Keratinocyte (primary cell): ENCODE measurements at regions not wholly inside any gene's neighbourhood (a gene's known extent, or its start where the extent isn't known, plus 50 kb on each side); places are given as distances from the start of the nearest gene placed in this dataset.

Experiments
- DNase-seq: peaks from one replicate; pipeline ENCODE4 v3.0.0-alpha.2; 2011; ENCODE audit warnings: low read depth, missing footprints, low spot score
- FAIRE-seq: peaks from 2 replicates; lab custom pipeline; 2011; peaks lifted over from hg19 to GRCh38; lab: Jason Lieb, UNC
- H2AFZ ChIP-seq: 2 replicates; pipeline ENCODE4 v1.6.0; 2012; ENCODE audit warnings: low read length, control low read depth, inconsistent platforms; ENCODE audit not compliant: control insufficient read depth
- H3K27ac ChIP-seq: 2 replicates; pipeline ENCODE4 v1.5.1; 2011; ENCODE audit warnings: low read length; ENCODE audit not compliant: control insufficient read depth, insufficient read depth
- H3K27me3 ChIP-seq: 3 replicates; pipeline ENCODE4 v1.6.0; 2011; ENCODE audit warnings: low read length; ENCODE audit not compliant: control insufficient read depth, insufficient read depth; ENCODE audit errors: extremely low read depth
- H3K36me3 ChIP-seq, 2 experiments: 2 replicates in 1 of 2; 3 replicates in 1 of 2; pipeline ENCODE4 v1.5.1; 2011; ENCODE audit warnings: low read length in 2 of 2, mild to moderate bottlenecking in 1 of 2; ENCODE audit not compliant: control insufficient read depth in 2 of 2, insufficient read depth in 2 of 2; ENCODE audit errors: extremely low read depth in 1 of 2
- H3K4me1 ChIP-seq: 3 replicates; pipeline ENCODE4 v1.5.1; 2011; ENCODE audit warnings: low read length; ENCODE audit not compliant: control insufficient read depth, insufficient read depth; ENCODE audit errors: extremely low read depth
- H3K4me2 ChIP-seq: 3 replicates; pipeline ENCODE4 v1.6.0; 2011; ENCODE audit warnings: low read depth, low read length; ENCODE audit not compliant: control insufficient read depth, insufficient read depth; ENCODE audit errors: extremely low read depth
- H3K4me3 ChIP-seq, 3 experiments: fragments of 200-600 bp in 1 of 3; sonication (generic) in 1 of 3; 2 replicates in 2 of 3; 3 replicates in 1 of 3; pipeline ENCODE4 v1.5.1; 2011 to 2016; ENCODE audit warnings: low read length in 3 of 3, mild to moderate bottlenecking in 3 of 3, control low read depth in 2 of 3, inconsistent platforms in 1 of 3, low read depth in 1 of 3, mixed read lengths in 1 of 3, mixed run types in 1 of 3, moderate library complexity in 1 of 3; ENCODE audit not compliant: control insufficient read depth in 2 of 3, insufficient read depth in 2 of 3; ENCODE audit errors: extremely low read depth in 1 of 3
- H3K79me2 ChIP-seq: 2 replicates; pipeline ENCODE4 v1.6.0; 2012; ENCODE audit warnings: low read length; ENCODE audit not compliant: control insufficient read depth, insufficient read depth
- H3K9ac ChIP-seq: 3 replicates; pipeline ENCODE4 v1.6.0; 2011; ENCODE audit warnings: low read length; ENCODE audit not compliant: control insufficient read depth, insufficient read depth; ENCODE audit errors: extremely low read depth
- H3K9me1 ChIP-seq: 3 replicates; pipeline ENCODE4 v1.6.0; 2011; ENCODE audit warnings: low read length; ENCODE audit not compliant: control insufficient read depth, insufficient read depth; ENCODE audit errors: extremely low read depth
- H3K9me3 ChIP-seq: 2 replicates; pipeline ENCODE4 v1.5.1; 2012; ENCODE audit warnings: low read depth, low read length; ENCODE audit not compliant: control insufficient read depth
- H4K20me1 ChIP-seq: 3 replicates; pipeline ENCODE4 v1.6.0; 2011; ENCODE audit warnings: low read length; ENCODE audit not compliant: control insufficient read depth, insufficient read depth; ENCODE audit errors: extremely low read depth
- CTCF ChIP-seq, 3 experiments: IDR thresholded peaks in 1 of 3; conservative IDR thresholded peaks in 1 of 3; optimal IDR thresholded peaks in 1 of 3; 2 replicates in 2 of 3; 3 replicates in 1 of 3; pipeline versions ENCODE3 to v1.5.1; 2011; ENCODE audit warnings: low read length in 3 of 3, mild to moderate bottlenecking in 3 of 3, moderate library complexity in 2 of 3, control low read depth in 1 of 3, inconsistent platforms in 1 of 3; ENCODE audit not compliant: insufficient read depth in 2 of 3; ENCODE audit errors: extremely low read depth in 1 of 3
- EZH2 ChIP-seq: IDR thresholded peaks from one replicate; pipeline ENCODE4 v1.6.1; 2012; ENCODE audit warnings: inconsistent platforms, mild to moderate bottlenecking, low read length, moderate library complexity
- dilution Hi-C: fragments of 300-500 bp; cut with MboI; formaldehyde crosslinking; loops from one replicate; pipeline ENCODE4 v1.7.0; 2020; ENCODE audit warnings: low sequenced_read_pairs; ENCODE audit not compliant: extremely low pct_ligation_motif_present

GRCh38 chr3:63032881-63033280 is 157.7 kb upstream of the CADPS start:
- H3K4me2 ChIP-seq: no peak overlapping the region
- H3K4me3 ChIP-seq: no peak overlapping the region
- no peaks in the 10 kb centered on the region for H3K4me1 ChIP-seq
- no peaks in the 10 kb centered on the region for H3K9me1 ChIP-seq
- H3K79me2 ChIP-seq: no peaks in the 10 kb centered on the region
- dilution Hi-C loops: no loop called here
- no peak overlapping the region for H3K27ac ChIP-seq
- no peaks in the 10 kb centered on the region for H4K20me1 ChIP-seq
- DNase-seq: no peak
- H3K27me3 ChIP-seq: no peaks in the 10 kb centered on the region
- FAIRE-seq: no peak
- H3K9ac ChIP-seq: no peak overlapping the region
- H2AFZ ChIP-seq: no peak overlapping the region
- no peaks in the 10 kb centered on the region for H3K36me3 ChIP-seq
- H3K9me3 ChIP-seq: no peaks in the 10 kb centered on the region
- no peak for TF ChIP-seq CTCF (optimal IDR thresholded peaks at IDR 0.05 in 1 of 3, IDR thresholded peaks at IDR 0.05 in 1 of 3, conservative IDR thresholded peaks at IDR 0.05 in 1 of 3; ENCODE audit: extremely low read depth in 1 of 3, insufficient read depth in 2 of 3, low read length in 3 of 3)
- TF ChIP-seq EZH2: no peak

GRCh38 chr3:63034101-63034500 is 158.9 kb upstream of the CADPS start:
- H2AFZ ChIP-seq: no peak overlapping the region
- no peak overlapping the region for H3K4me2 ChIP-seq
- dilution Hi-C loops: no loop called here

More at GRCh38 chr3:63034101-63034500, 158.9 kb upstream of the CADPS start:
- Histone ChIP-seq H3K4me1 (no peaks in the 10 kb centered on the region), H3K27me3 (no peaks in the 10 kb centered on the region), H3K27ac (no peak overlapping the region), H3K9me3 (no peaks in the 10 kb centered on the region), H3K79me2 (no peaks in the 10 kb centered on the region), H3K9ac (no peak overlapping the region), H3K36me3 (no peaks in the 10 kb centered on the region), H4K20me1 (no peaks in the 10 kb centered on the region), H3K9me1 (no peaks in the 10 kb centered on the region), H3K4me3 (no peak overlapping the region)
- FAIRE-seq: no peak
- TF ChIP-seq EZH2 (no peak), CTCF (optimal IDR thresholded peaks at IDR 0.05 in 1 of 3, IDR thresholded peaks at IDR 0.05 in 1 of 3, conservative IDR thresholded peaks at IDR 0.05 in 1 of 3; ENCODE audit: extremely low read depth in 1 of 3, insufficient read depth in 2 of 3, low read length in 3 of 3) (no peak)
- DNase-seq: no peak
